B cell (primary cell): ENCODE measurements at regions not wholly inside any gene's neighbourhood (a gene's known extent, or its start where the extent isn't known, plus 50 kb on each side); places are given as distances from the start of the nearest gene placed in this dataset.

Experiments
- ATAC-seq: fragments of 200-7000 bp; cut with Tn5 transposase; one replicate; pipeline ENCODE4 v1.10.0; 2021; ENCODE audit warnings: low read depth, mild to moderate bottlenecking, moderate number of reproducible peaks, moderate library complexity
- CTCF ChIA-PET: fragments of 350-600 bp; sonication (Branson Sonifier 250); formaldehyde crosslinking; loops from one replicate; lab custom pipeline; 2021; ENCODE audit warnings: antibody characterized with exemption, inconsistent platforms; lab: Charles Lee
- POLR2A ChIA-PET: fragments of 350-600 bp; sonication (Branson Sonifier 250); formaldehyde crosslinking; loops from one replicate; lab custom pipeline; 2021; ENCODE audit warnings: antibody characterized with exemption; lab: Charles Lee
- DNase-seq: peaks from one replicate; pipeline ENCODE4 v3.0.0; 2013
- H2AFZ ChIP-seq: 2 replicates; pipeline ENCODE4 v1.6.1; 2012; ENCODE audit warnings: mild to moderate bottlenecking, low read depth, low read length; ENCODE audit not compliant: insufficient read depth, poor library complexity, severe bottlenecking
- H3K27ac ChIP-seq, 2 donors: 1 replicate in 1 of 2; 2 replicates in 1 of 2; pipeline ENCODE4 v1.5.1; 2012 to 2013; ENCODE audit warnings: low read length in 2 of 2, mild to moderate bottlenecking in 2 of 2, moderate library complexity in 1 of 2
- H3K27me3 ChIP-seq, 4 experiments: fragments of 200-600 bp in 1 of 4; sonication (generic) in 1 of 4; replicated peaks in 1 of 4; 1 replicate in 2 of 4; 2 replicates in 2 of 4; pipeline versions ENCODE4 v1.6.1 to v1.7.0; 2013 to 2016; ENCODE audit warnings: low read length in 3 of 4, mild to moderate bottlenecking in 2 of 4, mixed read lengths in 1 of 4, moderate library complexity in 1 of 4; ENCODE audit not compliant: insufficient read depth in 4 of 4, control insufficient read depth in 3 of 4; ENCODE audit errors: control extremely low read depth in 1 of 4
- H3K36me3 ChIP-seq, 2 experiments: replicated peaks in 1 of 2; 1 replicate in 1 of 2; 2 replicates in 1 of 2; pipeline versions ENCODE4 v1.6.1 to v1.7.1; 2013; ENCODE audit warnings: low read length in 1 of 2; ENCODE audit not compliant: insufficient read depth in 2 of 2, control insufficient read depth in 1 of 2; ENCODE audit errors: control extremely low read depth in 1 of 2, extremely low read depth in 1 of 2
- H3K4me1 ChIP-seq, 2 donors: fragments of 200-600 bp in 1 of 2; sonication (generic) in 1 of 2; 1 replicate in 1 of 2; 2 replicates in 1 of 2; pipeline versions ENCODE4 v1.5.1 to v1.6.1; 2013 to 2017; ENCODE audit warnings: low read length in 2 of 2; ENCODE audit not compliant: control insufficient read depth in 2 of 2, insufficient read depth in 2 of 2
- H3K4me2 ChIP-seq: replicated peaks from 2 replicates; pipeline ENCODE3; 2012; ENCODE audit warnings: mild to moderate bottlenecking, low read depth, low read length; ENCODE audit not compliant: poor library complexity, severe bottlenecking
- H3K4me3 ChIP-seq, 5 experiments: fragments of 200-600 bp in 1 of 5; sonication (generic) in 1 of 5; 1 replicate in 3 of 5; 2 replicates in 2 of 5; pipeline versions ENCODE4 v1.5.1 to v1.7.0; 2011 to 2016; ENCODE audit warnings: low read length in 4 of 5, mild to moderate bottlenecking in 4 of 5, low read depth in 2 of 5, control low read depth in 1 of 5, moderate library complexity in 1 of 5; ENCODE audit not compliant: insufficient read depth in 1 of 5; ENCODE audit errors: control extremely low read depth in 1 of 5, extremely low read depth in 1 of 5
- H3K79me2 ChIP-seq: fragments of 200-600 bp; sonication (generic); one replicate; pipeline ENCODE4 v1.6.0; 2016; ENCODE audit warnings: low read length; ENCODE audit not compliant: control insufficient read depth, insufficient read depth
- H3K9ac ChIP-seq: fragments of 200-600 bp; sonication (generic); 2 replicates; pipeline ENCODE4 v1.6.1; 2017; ENCODE audit warnings: mild to moderate bottlenecking, low read length, moderate library complexity
- H3K9me3 ChIP-seq, 3 donors: one replicate each; pipeline versions ENCODE4 v1.6.1 to v1.7.1; 2013; ENCODE audit warnings: low read length in 2 of 3; ENCODE audit not compliant: control insufficient read depth in 2 of 3, insufficient read depth in 1 of 3; ENCODE audit errors: control extremely low read depth in 1 of 3
- H4K20me1 ChIP-seq: 2 replicates; pipeline ENCODE4 v1.6.0; 2012; ENCODE audit warnings: mild to moderate bottlenecking, low read length; ENCODE audit not compliant: insufficient read depth, control insufficient read depth, poor library complexity, severe bottlenecking
- H3K27ac Mint-ChIP-seq: one replicate; pipeline ENCODE4 v1.8.0; 2021; ENCODE audit warnings: mixed read lengths
- H3K27me3 Mint-ChIP-seq: one replicate; pipeline ENCODE4 v1.8.0; 2021; ENCODE audit warnings: mixed read lengths
- H3K4me1 Mint-ChIP-seq: one replicate; pipeline ENCODE4 v1.8.0; 2021; ENCODE audit warnings: mixed read lengths
- H3K4me3 Mint-ChIP-seq: one replicate; pipeline ENCODE4 v1.8.0; 2021; ENCODE audit warnings: mixed read lengths
- H3K9me3 Mint-ChIP-seq: one replicate; pipeline ENCODE4 v1.8.0; 2022; ENCODE audit warnings: mixed read lengths; ENCODE audit not compliant: insufficient read depth
- CTCF ChIP-seq: fragments of 200-600 bp; IDR thresholded peaks from one replicate; pipeline ENCODE4 v1.8.0; 2022; ENCODE audit warnings: antibody characterized with exemption, mild to moderate bottlenecking
- EZH2 ChIP-seq: IDR thresholded peaks from 2 replicates; pipeline ENCODE4 v1.6.1; 2012; ENCODE audit warnings: borderline replicate concordance, low read depth, mild to moderate bottlenecking, moderate library complexity, low read length; ENCODE audit not compliant: insufficient read depth, poor library complexity, severe bottlenecking
- WGBS: methylation state at CpG from one replicate; pipeline ENCODE4 v1.1.5; 2013; ENCODE audit warnings: missing lambda C conversion rate; ENCODE audit not compliant: insufficient coverage; 5-methylcytosine and 5-hydroxymethylcytosine counted together
- intact Hi-C: fragments of 100-400 bp; cut with micrococcal nuclease; formaldehyde crosslinking; loops from one replicate; pipeline ENCODE4 v1.10.0; 2022

GRCh38 chr6:121581327-121581726 lies 145.9 kb downstream of the GJA1 start:
- Mint-ChIP-seq H3K4me3 (no peak overlapping the region), H3K27me3 (no peaks in the 10 kb centered on the region), H3K27ac (no peak overlapping the region), H3K9me3 (no peaks in the 10 kb centered on the region), H3K4me1 (no peaks in the 10 kb centered on the region)
- no peaks in the 10 kb centered on the region for H3K79me2 ChIP-seq
- CTCF ChIA-PET: no interaction called here
- POLR2A ChIA-PET: no interaction called here
- DNase-seq: no peak
- no peak overlapping the region for H3K9ac ChIP-seq
- no peak overlapping the region for H3K4me3 ChIP-seq
- intact Hi-C loops: no loop called here
- H3K27ac ChIP-seq: no peak overlapping the region
- no peak overlapping the region for H2AFZ ChIP-seq
- ATAC-seq: no peak
- no peaks in the 10 kb centered on the region for H3K9me3 ChIP-seq
- no peaks in the 10 kb centered on the region for H3K4me1 ChIP-seq
- no CpG with 5 or more reads among the region's 2 CpGs for WGBS
- H3K4me2 ChIP-seq: no peak overlapping the region
- no peaks in the 10 kb centered on the region for H3K36me3 ChIP-seq
- H4K20me1 ChIP-seq: no peaks in the 10 kb centered on the region
- no peaks in the 10 kb centered on the region for H3K27me3 ChIP-seq
- TF ChIP-seq CTCF (no peak), EZH2 (no peak)

- WGBS: no CpG with 5 or more reads among the region's 3 CpGs
- H3K9ac ChIP-seq: no peak overlapping the region
Measured at GRCh38 chr6:121582262-121582661, 146.8 kb downstream of the GJA1 start.

More at GRCh38 chr6:121582262-121582661, 146.8 kb downstream of the GJA1 start:
- H3K4me1 Mint-ChIP-seq: no peaks in the 10 kb centered on the region
- POLR2A ChIA-PET: no interaction called here
- Histone ChIP-seq H3K79me2 (no peaks in the 10 kb centered on the region), H3K9me3 (no peaks in the 10 kb centered on the region), H3K36me3 (no peaks in the 10 kb centered on the region), H3K4me3 (no peak overlapping the region), H3K27ac (no peak overlapping the region), H3K4me1 (no peaks in the 10 kb centered on the region), H3K27me3 (no peaks in the 10 kb centered on the region), H2AFZ (no peak overlapping the region), H3K4me2 (no peak overlapping the region), H4K20me1 (no peaks in the 10 kb centered on the region)
- no peaks in the 10 kb centered on the region for H3K9me3 Mint-ChIP-seq
- DNase-seq: no peak
- intact Hi-C loops: no loop called here
- CTCF ChIA-PET: no interaction called here
- no peak overlapping the region for H3K4me3 Mint-ChIP-seq
- no peak overlapping the region for H3K27ac Mint-ChIP-seq
- ATAC-seq: no peak
- TF ChIP-seq CTCF (no peak), EZH2 (no peak)
- no peaks in the 10 kb centered on the region for H3K27me3 Mint-ChIP-seq
